ENCODE measurements at regions not wholly inside any gene's neighbourhood (a gene's known extent, or its start where the extent isn't known, plus 50 kb on each side); places are given as distances from the start of the nearest gene placed in this dataset.

DNA sequence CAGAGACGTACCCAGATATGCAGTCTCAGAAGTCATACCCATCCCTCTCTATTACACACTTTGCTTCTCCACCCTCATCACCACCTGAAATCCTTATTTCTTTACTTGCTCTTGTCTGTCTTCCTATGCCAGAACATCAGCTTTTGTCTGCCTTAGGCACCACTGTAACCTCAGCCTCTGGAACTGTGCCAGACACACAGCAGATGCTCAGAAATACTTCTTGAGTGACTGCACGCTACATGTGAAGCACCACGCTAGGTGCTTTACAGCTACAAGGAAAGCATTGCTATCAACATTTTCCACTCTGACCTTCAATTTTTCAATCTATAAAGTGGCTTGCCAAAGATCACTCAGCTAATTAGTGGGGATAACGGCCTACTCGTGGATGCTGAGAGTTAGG, 226.8 kb downstream of the CHD9NB start:
- TF ChIP-seq EZH2phosphoT487 (IDR thresholded peaks at IDR 0.05; ENCODE audit: borderline replicate concordance, low read length): no peak
- no peak for TF ChIP-seq CTCF (IDR thresholded peaks at IDR 0.05; ENCODE audit: low read depth, low read length, poor library complexity, severe bottlenecking)
- H3F3A ChIP-seq (ENCODE audit: control insufficient read depth, insufficient read depth): no peaks in the 10 kb centered on the region
- H4K20me1 ChIP-seq (ENCODE audit: control insufficient read depth, insufficient read depth, low read depth, low read length): no peaks in the 10 kb centered on the region
- H3K36me3 ChIP-seq (ENCODE audit: control insufficient read depth, low read length): no peaks in the 10 kb centered on the region
- H3K4me1 ChIP-seq (ENCODE audit: control insufficient read depth, low read length): no peaks in the 10 kb centered on the region
- no peaks in the 10 kb centered on the region for H3K9me3 ChIP-seq (ENCODE audit: control insufficient read depth, insufficient read depth, low read length)
- no peaks in the 10 kb centered on the region for H3K9me2 ChIP-seq (replicated peaks; ENCODE audit: control insufficient read depth, low read length)
- H3K27me3 ChIP-seq (ENCODE audit: control insufficient read depth, low read length): no peaks in the 10 kb centered on the region
- H3K4me3 ChIP-seq (ENCODE audit: low read length): no peak overlapping the region
- H3K27ac ChIP-seq (ENCODE audit: low read depth, low read length): no peak overlapping the region
- H3K4me2 ChIP-seq (ENCODE audit: low read length): no peak overlapping the region
- H3K79me2 ChIP-seq (ENCODE audit: control insufficient read depth, low read length): no peaks in the 10 kb centered on the region

DNA sequence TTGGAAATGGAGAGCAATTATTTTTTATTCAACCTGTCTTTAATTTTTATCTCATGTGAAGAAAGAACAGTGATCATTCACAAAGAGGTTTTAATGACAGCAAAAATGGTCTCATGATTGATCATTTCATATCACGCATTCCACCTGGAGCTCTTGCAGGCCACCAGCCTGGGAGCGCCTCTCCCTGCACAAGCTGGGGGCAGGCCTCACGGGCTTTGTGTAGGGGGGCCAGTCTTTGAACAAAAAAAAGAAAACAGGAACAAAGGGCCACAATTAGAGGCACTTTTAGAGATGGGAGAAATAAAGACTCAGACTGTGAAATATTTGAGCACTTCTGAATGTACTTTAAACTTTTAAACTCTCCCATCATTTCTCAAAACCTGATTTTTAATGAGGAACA, 232.9 kb downstream of the CHD9NB start:
- Histone ChIP-seq H3K36me3 (ENCODE audit: control insufficient read depth, low read length) (no peaks in the 10 kb centered on the region), H3K79me2 (ENCODE audit: control insufficient read depth, low read length) (no peaks in the 10 kb centered on the region), H4K20me1 (ENCODE audit: control insufficient read depth, insufficient read depth, low read depth, low read length) (no peaks in the 10 kb centered on the region), H3K9me3 (ENCODE audit: control insufficient read depth, insufficient read depth, low read length) (no peaks in the 10 kb centered on the region), H3F3A (ENCODE audit: control insufficient read depth, insufficient read depth) (no peaks in the 10 kb centered on the region), H3K4me1 (ENCODE audit: control insufficient read depth, low read length) (no peaks in the 10 kb centered on the region), H3K27ac (ENCODE audit: low read depth, low read length) (no peak overlapping the region), H3K9me2 (replicated peaks; ENCODE audit: control insufficient read depth, low read length) (no peaks in the 10 kb centered on the region), H3K4me3 (ENCODE audit: low read length) (no peak overlapping the region), H3K4me2 (ENCODE audit: low read length) (no peak overlapping the region), H3K27me3 (ENCODE audit: control insufficient read depth, low read length) (no peaks in the 10 kb centered on the region)
- TF ChIP-seq EZH2phosphoT487 (IDR thresholded peaks at IDR 0.05; ENCODE audit: borderline replicate concordance, low read length) (no peak), CTCF (IDR thresholded peaks at IDR 0.05; ENCODE audit: low read depth, low read length, poor library complexity, severe bottlenecking) (no peak)

DNA sequence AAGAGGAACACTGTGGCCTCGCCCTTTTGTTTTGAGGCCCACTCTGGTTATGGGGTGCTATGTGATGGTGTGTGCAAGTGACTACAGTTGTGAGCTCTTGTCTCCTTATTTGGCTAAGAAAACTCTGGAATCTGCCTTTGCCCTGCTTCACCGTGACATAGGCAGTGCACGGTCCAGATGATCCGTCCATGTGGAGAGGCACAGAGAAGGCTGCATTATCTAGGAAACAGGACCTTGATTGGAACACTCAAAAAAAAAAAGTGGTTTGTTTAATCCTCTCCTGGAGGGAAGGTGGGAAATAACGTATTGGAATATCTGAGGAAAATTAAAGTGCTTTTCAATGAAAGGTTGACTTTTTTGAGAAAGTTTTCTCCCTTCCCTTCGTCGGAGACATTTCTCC, 233.3 kb downstream of the CHD9NB start:
- no peaks in the 10 kb centered on the region for H3K9me3 ChIP-seq (ENCODE audit: control insufficient read depth, insufficient read depth, low read length)
- H4K20me1 ChIP-seq (ENCODE audit: control insufficient read depth, insufficient read depth, low read depth, low read length): no peaks in the 10 kb centered on the region
- H3K9me2 ChIP-seq (replicated peaks; ENCODE audit: control insufficient read depth, low read length): no peaks in the 10 kb centered on the region
- no peak overlapping the region for H3K4me2 ChIP-seq (ENCODE audit: low read length)
- no peaks in the 10 kb centered on the region for H3K27me3 ChIP-seq (ENCODE audit: control insufficient read depth, low read length)
- no peaks in the 10 kb centered on the region for H3K4me1 ChIP-seq (ENCODE audit: control insufficient read depth, low read length)
- no peaks in the 10 kb centered on the region for H3F3A ChIP-seq (ENCODE audit: control insufficient read depth, insufficient read depth)
- H3K27ac ChIP-seq (ENCODE audit: low read depth, low read length): no peak overlapping the region
- no peak for TF ChIP-seq CTCF (IDR thresholded peaks at IDR 0.05; ENCODE audit: low read depth, low read length, poor library complexity, severe bottlenecking)
- H3K4me3 ChIP-seq (ENCODE audit: low read length): no peak overlapping the region
- no peaks in the 10 kb centered on the region for H3K36me3 ChIP-seq (ENCODE audit: control insufficient read depth, low read length)
- no peaks in the 10 kb centered on the region for H3K79me2 ChIP-seq (ENCODE audit: control insufficient read depth, low read length)

GRCh38 chr16:52817696-52818095, 235.0 kb downstream of the CHD9NB start:
- Histone ChIP-seq H3K9me2 (replicated peaks; ENCODE audit: control insufficient read depth, low read length) (no peaks in the 10 kb centered on the region), H3K9me3 (ENCODE audit: control insufficient read depth, insufficient read depth, low read length) (no peaks in the 10 kb centered on the region), H3K4me2 (ENCODE audit: low read length) (no peak overlapping the region), H4K20me1 (ENCODE audit: control insufficient read depth, insufficient read depth, low read depth, low read length) (no peaks in the 10 kb centered on the region), H3K27ac (ENCODE audit: low read depth, low read length) (no peak overlapping the region), H3F3A (ENCODE audit: control insufficient read depth, insufficient read depth) (no peaks in the 10 kb centered on the region), H3K4me1 (ENCODE audit: control insufficient read depth, low read length) (no peaks in the 10 kb centered on the region), H3K79me2 (ENCODE audit: control insufficient read depth, low read length) (no peaks in the 10 kb centered on the region), H3K36me3 (ENCODE audit: control insufficient read depth, low read length) (no peaks in the 10 kb centered on the region), H3K27me3 (ENCODE audit: control insufficient read depth, low read length) (no peaks in the 10 kb centered on the region), H3K4me3 (ENCODE audit: low read length) (no peak overlapping the region)
- TF ChIP-seq CTCF (IDR thresholded peaks at IDR 0.05; ENCODE audit: low read depth, low read length, poor library complexity, severe bottlenecking): no peak
- TF ChIP-seq EZH2phosphoT487 (IDR thresholded peaks at IDR 0.05; ENCODE audit: borderline replicate concordance, low read length): no peak
